DMS114 treated with DMSO at 0.1 percent for 48 hours (cell line): ENCODE measurements at regions not wholly inside any gene's neighbourhood (a gene's known extent, or its start where the extent isn't known, plus 50 kb on each side); places are given as distances from the start of the nearest gene placed in this dataset.
A peak's percentile ranks its signal among the peaks of the same experiment; 100 is the strongest.
"Not testable (repeated sequence)": the region's sequence is repeated elsewhere in the genome, so short reads cannot be mapped to it uniquely, and the experiment has no call there.

Experiments
- DNase-seq: peaks from one replicate; lab custom pipeline; 2025; ENCODE audit not compliant: unreplicated experiment; lab: John Stamatoyannopoulos, UW

DNA sequence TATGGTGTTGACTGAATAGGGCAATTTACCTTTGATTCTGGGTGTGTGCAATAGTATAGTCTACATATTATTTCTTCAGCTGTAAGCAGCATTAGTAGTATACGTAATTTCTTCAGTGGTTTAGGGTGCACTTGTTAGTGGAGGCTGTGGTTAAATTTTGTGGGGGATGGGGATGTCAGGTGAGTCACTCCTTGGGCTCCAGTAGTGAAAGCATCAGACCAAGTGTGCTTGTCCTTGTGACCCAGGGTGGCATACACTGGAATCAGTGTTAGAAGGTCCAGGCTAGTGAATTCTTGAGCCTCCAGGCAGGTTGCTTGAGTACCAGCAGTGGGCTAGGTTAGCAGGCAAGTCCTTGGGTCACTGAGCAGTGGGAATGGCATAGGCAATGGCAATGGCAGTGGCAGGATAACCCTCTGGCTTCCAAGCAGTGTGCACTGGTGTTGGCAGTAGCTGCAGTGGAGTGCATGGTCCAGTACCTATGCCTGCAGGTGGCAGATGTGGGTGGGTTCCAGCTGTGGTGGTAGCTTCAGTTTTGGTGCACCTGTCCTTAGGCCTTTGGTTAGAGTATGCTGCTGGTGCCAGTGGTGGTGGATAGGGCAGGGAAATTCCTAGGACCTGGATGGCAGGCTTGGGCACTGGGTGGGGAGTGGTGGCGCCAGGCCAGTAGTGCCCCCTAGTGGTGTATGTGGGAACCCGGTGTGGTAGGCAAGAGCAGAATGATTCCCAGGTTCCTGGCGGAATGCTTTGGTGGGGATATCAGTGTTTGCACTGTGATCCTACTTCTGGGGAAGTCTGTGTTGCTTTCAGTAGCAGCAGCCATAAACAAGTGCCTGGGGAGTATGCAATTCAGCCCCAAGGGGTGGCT is 531.0 kb downstream of the SMARCA1 start:
- no peak for DNase-seq

DNA sequence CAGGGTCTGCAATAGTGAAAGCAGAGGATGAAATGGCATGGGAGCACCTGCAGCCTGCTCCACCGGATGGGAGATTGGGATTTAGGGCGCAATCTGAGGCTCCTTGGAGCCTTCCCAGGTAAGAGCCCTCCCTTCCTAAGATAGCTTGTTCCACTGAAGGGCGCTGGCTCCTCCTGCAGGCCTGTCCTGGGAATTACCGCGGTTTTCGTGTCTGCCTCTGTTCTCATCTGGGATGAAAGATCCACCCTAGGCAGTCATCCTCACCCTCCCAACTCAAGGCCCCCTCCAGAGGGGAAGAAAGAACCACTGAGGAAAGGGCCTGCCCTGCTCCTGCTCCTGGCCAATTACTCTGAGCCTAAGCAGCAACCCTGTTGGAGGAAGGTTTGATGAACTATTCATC is 547.5 kb downstream of the SMARCA1 start:
- peak; percentile 0 for DNase-seq

DNA sequence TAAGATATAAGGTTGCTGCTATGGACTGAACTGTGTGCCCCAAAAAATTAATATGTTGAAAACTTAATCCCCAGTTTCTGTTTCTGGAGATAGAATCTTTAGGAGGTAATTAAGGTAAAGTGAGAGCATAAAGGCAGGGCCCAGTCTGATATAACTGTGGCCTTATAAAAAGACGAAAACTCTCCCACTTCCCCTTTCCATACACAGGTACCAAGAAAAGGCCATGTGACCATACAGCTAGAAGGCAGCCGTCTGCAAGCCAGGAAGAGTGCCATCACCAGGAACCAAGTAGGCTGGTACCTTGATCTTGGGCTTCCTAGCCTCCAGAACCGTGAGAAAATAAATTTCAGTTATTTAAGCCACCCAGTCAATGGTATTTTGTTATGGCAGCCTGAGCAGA is 550.3 kb downstream of the SMARCA1 start:
- DNase-seq: no peak

DNA sequence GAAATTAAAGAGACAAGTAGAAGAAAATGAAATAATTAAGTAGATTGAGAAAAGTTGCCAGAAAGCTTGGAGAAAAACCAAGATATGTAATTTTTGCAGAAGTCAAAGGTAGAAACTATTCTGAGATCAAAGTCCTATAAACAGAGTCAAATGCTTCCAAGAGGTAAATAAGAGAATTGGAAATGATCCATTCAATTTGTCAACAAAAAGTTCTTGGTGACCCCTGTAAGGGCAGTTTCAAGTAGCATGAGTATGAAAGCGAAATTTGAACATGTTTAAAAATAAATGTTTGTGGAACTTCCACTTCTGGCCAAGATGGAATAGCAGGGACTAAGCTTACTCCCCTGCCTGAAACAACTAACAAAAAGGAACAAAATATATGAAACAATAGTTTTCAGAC is 562.0 kb downstream of the SMARCA1 start:
- DNase-seq: no peak

DNA sequence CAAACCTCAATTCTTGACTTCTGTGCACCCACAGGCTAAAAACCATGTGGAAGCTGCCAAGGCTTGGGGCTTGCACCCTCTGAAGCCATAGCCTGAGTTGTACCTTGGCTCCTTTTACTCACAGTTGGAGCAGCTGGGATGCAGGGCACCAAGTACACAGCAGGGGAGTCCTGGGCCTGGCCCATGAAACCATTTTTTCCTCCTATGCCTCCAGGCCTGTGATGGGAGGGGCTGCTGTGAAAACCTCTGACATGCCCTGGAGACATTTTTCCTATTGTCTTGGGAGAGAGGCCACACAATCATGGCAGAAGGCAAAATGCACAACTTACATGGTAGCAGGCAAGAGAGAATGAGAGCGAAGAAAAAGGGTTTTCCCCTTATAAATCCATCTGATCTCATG is 568.6 kb downstream of the SMARCA1 start:
- not testable (repeated sequence) for DNase-seq

DNA sequence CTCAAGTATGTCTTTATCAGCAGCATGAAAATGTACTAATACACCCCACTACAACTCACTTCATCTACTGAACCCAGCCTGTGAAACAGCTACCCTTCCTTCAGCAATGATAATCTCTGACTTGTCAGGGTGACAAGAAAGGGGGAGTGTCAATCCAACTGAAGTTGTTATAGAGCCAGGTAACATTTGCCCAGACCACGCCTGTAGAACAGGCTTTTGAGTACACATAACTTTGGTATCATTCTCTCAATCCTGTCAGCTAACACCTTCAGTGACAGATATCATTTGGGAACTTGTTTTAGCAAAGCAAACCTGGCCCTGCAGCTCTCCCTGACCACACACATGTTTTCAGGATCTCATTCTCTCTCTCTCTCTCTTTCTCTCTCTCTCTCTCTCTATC is 592.2 kb downstream of the SMARCA1 start:
- DNase-seq: no peak

DNA sequence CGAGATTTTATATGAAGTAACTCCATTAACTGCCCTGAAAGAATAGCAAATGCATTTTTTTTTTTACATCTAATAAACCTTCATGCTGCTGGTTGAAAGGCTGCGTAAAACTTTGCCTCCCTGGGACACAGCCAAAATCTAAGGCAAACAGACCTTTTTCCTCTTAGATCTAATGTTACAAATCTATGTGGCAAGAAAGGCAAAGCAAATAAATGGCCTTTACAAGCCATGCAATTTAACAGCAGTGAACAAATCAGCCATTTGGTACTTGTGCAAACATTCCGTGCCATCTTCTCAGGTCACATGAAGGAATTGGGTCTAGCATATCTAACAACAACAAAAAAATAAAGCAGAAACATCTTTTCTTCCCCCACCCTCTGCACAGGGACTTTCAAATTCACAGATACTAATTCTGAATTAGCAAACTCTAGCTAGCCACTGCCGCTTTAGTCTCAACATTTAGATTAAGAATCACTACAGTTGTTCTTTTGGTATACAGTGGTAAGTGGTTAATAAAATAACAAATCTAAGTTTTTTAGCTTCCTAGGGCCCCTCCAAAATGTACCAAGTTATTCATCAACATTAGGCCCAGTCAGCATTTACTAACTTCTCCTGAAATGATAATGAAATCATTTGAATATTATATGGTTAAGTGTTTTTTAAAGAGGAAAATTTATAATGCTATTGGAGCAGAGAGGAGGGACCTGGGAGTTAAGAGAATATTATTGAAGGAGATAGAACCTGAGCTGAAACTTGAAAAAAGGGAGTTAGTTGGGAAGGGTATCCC is 593.8 kb downstream of the SMARCA1 start:
- no peak for DNase-seq

DNA sequence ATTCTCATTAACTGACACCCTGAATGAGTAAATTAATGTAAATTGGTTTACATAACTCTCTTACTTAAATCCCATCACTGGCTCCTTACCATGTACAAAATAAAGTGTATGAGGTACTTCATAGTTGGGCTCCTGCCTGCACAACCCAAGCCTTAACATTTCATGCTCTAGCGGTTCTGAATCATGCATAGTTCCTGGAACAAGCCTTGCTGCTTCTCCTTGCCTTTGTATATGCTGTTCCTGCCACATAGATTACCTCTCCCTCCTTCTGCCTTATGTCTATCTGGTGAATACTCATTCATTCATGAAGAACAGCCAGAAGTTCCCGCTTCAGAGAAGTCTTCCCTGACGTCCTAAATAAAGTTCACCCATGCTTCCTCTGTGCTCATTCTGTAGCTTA is 594.7 kb downstream of the SMARCA1 start:
- no peak for DNase-seq

DNA sequence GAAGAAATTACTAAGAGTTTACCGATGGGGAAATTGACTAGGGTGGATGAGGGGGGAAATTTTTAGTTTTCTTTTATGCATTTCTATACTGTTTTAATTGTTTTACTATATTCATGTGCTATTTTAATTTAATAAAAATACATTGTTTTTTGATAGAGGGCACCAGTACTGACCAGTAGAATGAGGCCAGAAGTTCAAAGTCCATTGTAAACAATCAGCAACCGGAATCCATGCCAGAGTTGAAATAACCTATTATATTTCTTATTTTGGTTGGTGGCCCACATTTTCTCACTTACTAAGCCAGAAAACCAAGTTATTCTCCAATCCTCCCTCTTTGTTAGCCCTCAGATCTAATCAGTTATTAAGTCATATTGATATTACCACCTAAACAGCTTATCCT is 595.9 kb downstream of the SMARCA1 start:
- DNase-seq: no peak

DNA sequence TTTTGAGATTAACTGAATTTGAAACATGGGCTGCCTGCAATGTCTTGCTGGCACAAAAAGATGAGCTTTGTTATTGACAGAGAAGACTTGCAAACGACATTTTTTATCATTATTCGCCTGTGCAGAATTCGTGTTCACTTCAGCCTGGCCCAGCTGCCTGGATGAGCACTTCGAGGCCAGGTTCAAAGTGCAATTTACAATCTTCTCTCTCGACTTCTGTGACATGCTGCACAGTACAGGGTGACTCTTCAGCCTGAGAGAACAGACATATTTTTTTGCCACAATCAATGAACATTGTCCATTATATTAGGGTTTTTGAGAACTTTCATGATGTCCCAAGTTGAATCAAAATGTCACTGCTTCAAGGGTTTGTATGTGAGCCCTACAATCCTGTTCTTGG is 616.5 kb downstream of the SMARCA1 start:
- no peak for DNase-seq

DNA sequence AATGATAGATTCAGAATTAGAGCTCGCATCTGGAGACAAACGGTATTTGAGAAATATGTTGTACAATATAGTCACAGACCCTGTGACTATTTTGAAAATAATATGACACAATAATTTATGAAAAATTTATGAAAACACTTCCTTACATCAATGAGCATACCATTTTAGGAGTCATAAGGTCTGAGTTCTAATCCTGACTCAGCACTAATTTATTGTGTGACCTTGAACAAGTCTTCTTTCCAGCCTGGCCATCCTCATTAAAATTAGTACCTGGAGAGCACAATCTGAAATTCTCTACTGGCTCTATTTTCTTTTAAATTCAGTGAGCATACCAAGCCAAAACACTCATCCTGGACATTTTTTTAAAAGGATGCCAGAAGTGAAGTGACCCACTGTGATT is 622.3 kb downstream of the SMARCA1 start:
- no peak for DNase-seq

DNA sequence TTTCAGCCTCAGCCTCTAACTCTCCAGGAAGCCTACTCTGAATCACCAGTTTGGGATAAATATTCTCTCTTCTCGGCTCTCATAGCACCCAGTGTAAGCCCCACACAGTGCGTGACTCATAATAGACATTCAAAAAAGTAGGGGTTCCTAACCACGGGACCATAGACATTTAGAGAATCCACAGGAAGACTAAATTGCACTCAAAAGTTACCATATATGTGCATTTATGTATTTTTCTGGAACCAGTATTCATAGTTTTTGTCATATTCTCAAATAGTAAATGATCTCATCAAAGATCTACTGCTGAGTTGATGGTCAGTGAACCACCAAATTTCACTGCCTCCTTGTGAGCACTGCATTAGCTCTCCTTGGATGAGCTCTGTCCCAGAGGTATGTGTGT is 625.7 kb downstream of the SMARCA1 start:
- no peak for DNase-seq

DNA sequence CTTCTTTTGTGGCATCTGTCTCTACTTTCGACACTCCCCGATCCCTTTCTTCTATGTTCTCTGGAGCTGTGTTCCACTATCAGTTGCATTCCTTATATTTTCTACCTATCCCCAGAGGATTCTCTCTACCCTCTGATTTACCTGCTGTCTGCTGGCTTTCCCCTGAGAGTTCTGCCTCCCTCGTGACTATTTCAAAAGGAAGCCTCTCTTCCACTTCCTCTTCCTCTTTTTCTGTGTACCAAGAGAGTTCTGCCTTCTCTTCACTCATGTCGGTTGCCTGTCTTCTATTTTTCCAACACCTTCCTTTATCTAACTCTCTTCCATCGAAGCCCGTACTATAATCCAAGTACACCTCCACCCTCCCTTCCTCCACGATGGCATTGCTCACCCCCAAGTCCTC is 631.7 kb downstream of the SMARCA1 start:
- no peak for DNase-seq

DNA sequence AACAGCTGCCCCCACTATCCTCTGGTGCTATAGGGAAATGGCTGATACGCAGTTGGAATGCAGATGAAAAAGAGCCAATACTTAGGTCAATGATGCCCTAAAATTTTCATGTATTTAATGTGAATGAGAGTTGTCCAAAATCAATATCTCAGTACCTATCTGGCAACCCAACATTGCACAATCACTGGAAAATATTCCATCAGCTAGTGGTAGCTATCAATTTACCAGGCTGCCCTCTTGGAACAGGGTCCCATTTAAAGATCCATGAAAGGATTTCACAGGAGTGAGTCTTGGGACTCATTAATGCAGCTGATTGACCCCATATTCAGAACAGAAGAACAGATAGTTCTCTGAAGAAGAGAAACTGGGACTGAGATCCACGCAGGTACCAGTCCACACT is 638.9 kb downstream of the SMARCA1 start:
- DNase-seq: no peak

DNA sequence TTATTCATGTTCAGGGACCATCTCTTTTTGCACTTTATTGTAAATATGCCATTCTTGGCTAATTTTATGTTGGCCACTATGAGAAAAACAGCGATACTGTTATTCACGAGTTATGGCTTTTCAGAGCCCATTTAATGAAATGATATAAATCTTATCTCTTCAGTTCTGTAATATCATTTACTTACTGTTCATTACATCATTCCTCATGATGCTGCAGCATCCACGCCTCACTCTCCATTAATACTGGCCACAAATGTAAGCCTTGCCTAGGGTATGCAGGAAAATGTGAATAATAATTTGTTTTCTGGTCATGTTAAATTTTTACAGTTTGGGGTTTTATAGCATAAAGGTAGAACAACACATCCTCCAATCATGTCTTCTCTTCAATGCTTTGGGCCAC is 639.6 kb downstream of the SMARCA1 start:
- no peak for DNase-seq

DNA sequence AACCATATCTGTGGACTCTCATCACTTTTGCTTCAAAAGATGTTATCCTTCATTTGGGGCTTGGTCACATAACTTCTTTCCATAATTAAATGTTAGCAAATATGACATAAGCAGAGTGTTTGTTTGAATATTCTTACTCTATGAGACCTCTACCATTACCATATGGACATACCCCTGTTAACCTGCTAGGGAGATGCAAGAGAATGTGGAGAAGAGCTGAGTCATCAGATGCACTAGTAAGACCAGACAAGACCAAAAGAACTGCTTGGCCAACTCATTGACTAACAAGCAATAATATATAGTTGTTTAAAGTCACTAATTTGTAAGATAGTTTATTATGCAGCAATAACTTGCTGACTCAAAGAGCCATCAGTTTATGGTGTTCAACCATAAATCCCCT is 652.9 kb downstream of the SMARCA1 start:
- no peak for DNase-seq

DNA sequence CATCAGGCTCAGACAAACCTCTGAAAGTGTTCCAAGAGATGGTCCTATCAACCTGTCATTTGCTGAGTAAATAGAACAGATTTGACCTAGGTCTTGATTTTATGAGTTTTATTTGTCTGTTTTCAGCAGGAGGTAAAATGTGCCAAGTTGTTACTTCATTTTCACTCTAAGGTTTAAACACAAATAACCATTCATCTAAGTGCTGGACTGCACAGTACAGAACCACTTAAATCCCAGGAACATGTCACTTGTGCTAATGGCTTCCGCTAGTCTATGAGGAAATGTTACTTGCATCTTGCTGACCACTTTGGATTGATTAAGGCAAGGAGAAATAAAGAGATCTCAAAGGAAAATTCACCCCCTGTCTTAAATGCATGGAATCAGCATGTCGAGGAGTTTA is 660.7 kb downstream of the SMARCA1 start:
- no peak for DNase-seq

DNA sequence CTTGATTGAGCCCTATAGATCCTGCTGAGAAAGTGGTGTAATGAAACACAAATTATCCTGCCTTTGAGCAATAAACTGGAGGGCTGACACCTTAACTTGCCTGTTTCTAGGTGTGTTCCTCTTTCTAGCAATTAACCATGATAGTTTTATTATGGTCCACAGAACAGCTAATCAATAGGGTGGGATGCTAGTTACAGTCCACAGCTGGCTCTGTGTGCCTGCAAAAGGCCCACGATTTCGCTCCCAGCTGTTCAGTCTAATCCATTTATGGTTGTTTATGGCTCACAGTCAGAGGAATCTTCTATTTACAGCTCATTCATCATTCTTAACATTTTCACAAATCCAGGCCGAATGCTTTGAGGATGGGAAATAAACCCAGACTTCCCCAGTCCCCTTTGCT is 674.9 kb downstream of the SMARCA1 start:
- DNase-seq: no peak

DNA sequence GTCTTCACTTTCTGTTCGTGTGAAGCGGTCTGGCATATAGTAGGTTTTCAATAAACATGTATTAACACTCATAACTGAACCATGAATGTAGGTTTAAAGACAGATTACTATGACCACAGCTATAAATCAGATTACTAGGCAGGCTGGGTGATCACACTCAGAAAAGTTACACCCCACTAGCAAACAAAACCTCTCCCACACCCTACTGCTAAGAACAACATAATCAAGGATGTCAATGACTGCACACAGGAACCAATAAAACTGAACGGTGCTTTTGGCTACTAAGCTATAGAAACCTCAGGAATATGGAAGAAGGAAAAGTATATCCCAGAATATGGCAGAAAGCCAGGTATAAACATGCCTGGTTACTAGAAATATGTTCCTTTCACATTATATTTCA is 676.9 kb downstream of the SMARCA1 start:
- DNase-seq: no peak

DNA sequence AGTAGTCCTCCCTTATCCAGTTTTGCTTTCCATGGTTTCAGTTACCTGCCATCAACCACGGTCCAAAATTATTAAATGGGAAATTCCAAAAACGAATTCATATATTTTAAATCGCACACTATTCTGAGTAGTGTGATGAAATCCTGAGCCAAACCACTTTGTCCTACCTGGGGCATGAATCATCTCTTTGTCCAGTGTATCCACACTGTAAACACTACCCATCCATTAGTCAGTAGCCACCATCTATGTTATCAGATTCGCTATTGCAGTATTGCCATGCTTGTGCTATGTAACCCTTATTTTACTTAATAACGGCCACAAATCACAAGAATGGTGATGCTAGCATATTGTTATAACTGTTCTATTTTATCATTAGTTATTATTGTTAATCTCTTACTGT is 704.6 kb downstream of the SMARCA1 start:
- no peak for DNase-seq

DNA sequence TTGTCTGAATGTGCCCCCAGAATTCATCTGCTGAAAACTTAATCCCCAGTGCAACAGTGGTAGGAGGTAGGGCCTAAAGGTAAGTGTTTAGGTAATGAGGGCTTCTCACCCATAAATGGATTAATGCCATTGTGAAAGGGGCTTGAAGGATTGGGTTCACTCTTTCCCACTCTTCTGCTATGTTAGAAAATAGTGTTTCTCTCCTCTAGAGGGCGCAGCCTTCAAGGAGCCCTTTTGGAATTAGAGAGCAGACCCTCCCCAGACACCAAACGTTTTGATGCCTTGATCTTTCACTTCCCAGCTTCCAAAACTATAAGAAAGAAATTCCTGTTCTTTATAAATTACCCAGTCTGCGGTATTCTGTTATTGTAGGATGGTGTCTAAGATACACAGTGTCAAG is 706.4 kb downstream of the SMARCA1 start:
- no peak for DNase-seq

DNA sequence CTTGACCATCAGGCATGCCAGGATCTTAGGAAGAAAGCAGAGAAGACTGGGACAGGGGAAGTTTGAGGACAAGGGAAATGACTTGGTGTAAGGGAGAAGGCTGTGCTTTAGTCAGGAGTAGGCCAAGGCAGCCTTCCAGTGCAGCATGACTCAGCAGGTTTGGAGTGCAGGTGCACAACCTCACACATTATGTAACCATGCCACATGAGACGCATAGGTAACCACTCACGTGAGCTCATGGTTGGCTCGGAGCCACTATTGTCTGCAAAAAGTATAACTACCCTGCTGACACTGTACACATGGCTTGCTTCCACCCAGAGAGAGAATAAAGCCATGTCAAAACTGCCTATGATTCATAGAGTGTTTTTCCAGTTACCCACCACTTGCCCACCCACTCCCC is 715.9 kb downstream of the SMARCA1 start:
- no peak for DNase-seq
